Naive thymus-derived CD4-positive, alpha-beta T cell (primary cell): ENCODE measurements at regions not wholly inside any gene's neighbourhood (a gene's known extent, or its start where the extent isn't known, plus 50 kb on each side); places are given as distances from the start of the nearest gene placed in this dataset.

ENCODE experiments used
- ATAC-seq: fragments of 150-1000 bp; cut with Tn5 transposase; 2 replicates; pipeline ENCODE4 v1.10.0; 2021; ENCODE audit warnings: mild to moderate bottlenecking, moderate library complexity
- CTCF ChIA-PET: fragments of 350-600 bp; sonication (Branson Sonifier 250); formaldehyde crosslinking; loops from one replicate; lab custom pipeline; 2021; ENCODE audit warnings: antibody characterized with exemption; lab: Charles Lee
- POLR2A ChIA-PET: fragments of 350-600 bp; sonication (Branson Sonifier 250); formaldehyde crosslinking; loops from one replicate; lab custom pipeline; 2021; ENCODE audit warnings: antibody characterized with exemption, inconsistent platforms; lab: Charles Lee
- DNase-seq, 9 donors: peaks; one replicate each; pipeline versions ENCODE4 v3.0.0 to v3.0.0-alpha.2; 2020 to 2022; ENCODE audit warnings: mixed read lengths in 1 of 9
- H3K27ac ChIP-seq: one replicate; pipeline ENCODE4 v1.7.0; 2013; ENCODE audit warnings: mild to moderate bottlenecking, low read depth, low read length, moderate library complexity
- H3K27me3 ChIP-seq, 2 donors: one replicate each; pipeline ENCODE4 v1.7.0; 2013; ENCODE audit warnings: low read length in 2 of 2, mild to moderate bottlenecking in 2 of 2, moderate library complexity in 2 of 2; ENCODE audit not compliant: control insufficient read depth in 2 of 2, insufficient read depth in 2 of 2
- H3K36me3 ChIP-seq, 3 experiments: 1 replicate in 2 of 3; 2 replicates in 1 of 3; pipeline ENCODE4 v1.7.0; 2013; ENCODE audit warnings: low read length in 3 of 3, mild to moderate bottlenecking in 3 of 3, moderate library complexity in 1 of 3; ENCODE audit not compliant: insufficient read depth in 3 of 3, control insufficient read depth in 2 of 3
- H3K4me1 ChIP-seq, 2 donors: one replicate each; pipeline ENCODE4 v1.7.0; 2013; ENCODE audit warnings: low read length in 2 of 2, mild to moderate bottlenecking in 2 of 2, moderate library complexity in 1 of 2; ENCODE audit not compliant: control insufficient read depth in 2 of 2, insufficient read depth in 2 of 2
- H3K4me3 ChIP-seq: 2 replicates; pipeline ENCODE4 v1.7.0; 2013; ENCODE audit warnings: mild to moderate bottlenecking, low read length
- H3K9me3 ChIP-seq, 3 experiments: 1 replicate in 2 of 3; 2 replicates in 1 of 3; pipeline ENCODE4 v1.7.0; 2013; ENCODE audit warnings: low read length in 3 of 3; ENCODE audit not compliant: control insufficient read depth in 2 of 3
- H3K27ac Mint-ChIP-seq, 9 donors: one replicate each; pipeline ENCODE4 v1.8.0; 2020 to 2022; ENCODE audit warnings: mixed read lengths in 9 of 9, mild to moderate bottlenecking in 8 of 9, moderate library complexity in 5 of 9, inconsistent platforms in 2 of 9
- H3K27me3 Mint-ChIP-seq, 5 donors: one replicate each; pipeline ENCODE4 v1.8.0; 2021 to 2022; ENCODE audit warnings: mixed read lengths in 5 of 5, mild to moderate bottlenecking in 1 of 5
- H3K36me3 Mint-ChIP-seq, 5 donors: one replicate each; pipeline ENCODE4 v1.8.0; 2020 to 2022; ENCODE audit warnings: mixed read lengths in 5 of 5, mild to moderate bottlenecking in 3 of 5, inconsistent platforms in 1 of 5
- H3K4me1 Mint-ChIP-seq, 7 donors: one replicate each; pipeline ENCODE4 v1.8.0; 2020 to 2022; ENCODE audit warnings: mixed read lengths in 7 of 7, mild to moderate bottlenecking in 3 of 7, inconsistent platforms in 1 of 7
- H3K4me3 Mint-ChIP-seq, 10 donors: one replicate each; pipeline ENCODE4 v1.8.0; 2020 to 2022; ENCODE audit warnings: mild to moderate bottlenecking in 10 of 10, mixed read lengths in 10 of 10, moderate library complexity in 6 of 10, inconsistent platforms in 2 of 10
- H3K9me3 Mint-ChIP-seq, 11 donors: one replicate each; pipeline ENCODE4 v1.8.0; 2020 to 2022; ENCODE audit warnings: mixed read lengths in 11 of 11, mild to moderate bottlenecking in 4 of 11, inconsistent platforms in 1 of 11, moderate library complexity in 1 of 11
- intact Hi-C, 2 donors: fragments of 100-400 bp; cut with micrococcal nuclease; formaldehyde crosslinking; loops; one replicate each; pipeline ENCODE4 v1.15.1; 2023

GRCh38 chr18:39274535-39274934, 1708.9 kb upstream of the CELF4 start:
- no peaks in the 10 kb centered on the region for H3K9me3 ChIP-seq
- no peak for ATAC-seq
- Mint-ChIP-seq H3K4me1 (no peaks in the 10 kb centered on the region), H3K9me3 (peaks cover 0 to 19% (median 3%) of the 10 kb centered on the region in 11 donors), H3K27ac (no peak overlapping the region), H3K4me3 (no peak overlapping the region), H3K36me3 (no peaks in the 10 kb centered on the region), H3K27me3 (no peaks in the 10 kb centered on the region)
- no peak overlapping the region for H3K27ac ChIP-seq
- CTCF ChIA-PET = no interaction called here
- no peak overlapping the region for H3K4me3 ChIP-seq
- no peaks in the 10 kb centered on the region for H3K4me1 ChIP-seq
- no peaks in the 10 kb centered on the region for H3K36me3 ChIP-seq
- no peak for DNase-seq
- no peaks in the 10 kb centered on the region for H3K27me3 ChIP-seq
- POLR2A ChIA-PET = no interaction called here
- intact Hi-C loops = no loop called here

- Mint-ChIP-seq H3K4me3 (no peak overlapping the region), H3K36me3 (no peaks in the 10 kb centered on the region), H3K9me3 (peaks cover 0 to 19% (median 3%) of the 10 kb centered on the region in 11 donors), H3K27me3 (no peaks in the 10 kb centered on the region), H3K27ac (no peak overlapping the region), H3K4me1 (no peaks in the 10 kb centered on the region)
- H3K36me3 ChIP-seq = no peaks in the 10 kb centered on the region
- H3K4me1 ChIP-seq = no peaks in the 10 kb centered on the region
- H3K9me3 ChIP-seq = no peaks in the 10 kb centered on the region
- ChIA-PET CTCF (no interaction called here), POLR2A (no interaction called here)
- ATAC-seq (no peak), DNase-seq (no peak)
- H3K4me3 ChIP-seq = no peak overlapping the region
- no peak overlapping the region for H3K27ac ChIP-seq
- intact Hi-C loops = no loop called here
- no peaks in the 10 kb centered on the region for H3K27me3 ChIP-seq
Observed at GRCh38 chr18:39272230-39272629, 1706.6 kb upstream of the CELF4 start.

- no peaks in the 10 kb centered on the region for H3K36me3 Mint-ChIP-seq
- CTCF ChIA-PET = no interaction called here
- no peaks in the 10 kb centered on the region for H3K4me1 Mint-ChIP-seq
- intact Hi-C loops = no loop called here
- no peaks in the 10 kb centered on the region for H3K27me3 Mint-ChIP-seq
- peaks cover 0 to 23% (median 2%) of the 10 kb centered on the region in 11 donors for H3K9me3 Mint-ChIP-seq
- DNase-seq = no peak
- H3K4me3 Mint-ChIP-seq = no peak overlapping the region
- Histone ChIP-seq H3K4me3 (no peak overlapping the region), H3K36me3 (no peaks in the 10 kb centered on the region), H3K27ac (no peak overlapping the region), H3K4me1 (no peaks in the 10 kb centered on the region), H3K9me3 (no peaks in the 10 kb centered on the region), H3K27me3 (no peaks in the 10 kb centered on the region)
- H3K27ac Mint-ChIP-seq = no peak overlapping the region
- ATAC-seq = no peak
- POLR2A ChIA-PET = no interaction called here
Observed at GRCh38 chr18:39271654-39272053, 1706.1 kb upstream of the CELF4 start.

- H3K27ac Mint-ChIP-seq = no peak overlapping the region
- H3K4me3 ChIP-seq = no peak overlapping the region
- intact Hi-C loops = no loop called here
- H3K9me3 Mint-ChIP-seq = peaks cover 0 to 32% (median 5%) of the 10 kb centered on the region in 11 donors
- H3K27me3 ChIP-seq = no peaks in the 10 kb centered on the region
- H3K4me3 Mint-ChIP-seq = no peak overlapping the region
- H3K9me3 ChIP-seq = no peaks in the 10 kb centered on the region
- H3K27me3 Mint-ChIP-seq = no peaks in the 10 kb centered on the region
- H3K36me3 ChIP-seq = no peaks in the 10 kb centered on the region
- H3K36me3 Mint-ChIP-seq = peaks cover 0 to 4% (median 0%) of the 10 kb centered on the region in 5 donors
- H3K4me1 Mint-ChIP-seq = no peaks in the 10 kb centered on the region
- ATAC-seq (no peak), DNase-seq (no peak)
- no peak overlapping the region for H3K27ac ChIP-seq
- no peaks in the 10 kb centered on the region for H3K4me1 ChIP-seq
- CTCF ChIA-PET = no interaction called here
- POLR2A ChIA-PET = interaction anchor here (0.6 kb wide), 1 partner anchor 98 kb away, joined by 3 read pairs; no protein-coding TSS in a partner anchor
Observed at GRCh38 chr18:39260565-39260964, 1695.0 kb upstream of the CELF4 start.

GRCh38 chr18:39259736-39260135, 1694.1 kb upstream of the CELF4 start:
- intact Hi-C loops = no loop called here
- DNase-seq (no peak), ATAC-seq (no peak)
- CTCF ChIA-PET = no interaction called here
- Histone ChIP-seq H3K27ac (no peak overlapping the region), H3K36me3 (no peaks in the 10 kb centered on the region), H3K27me3 (no peaks in the 10 kb centered on the region), H3K4me3 (no peak overlapping the region), H3K4me1 (no peaks in the 10 kb centered on the region), H3K9me3 (no peaks in the 10 kb centered on the region)
- Mint-ChIP-seq H3K27ac (no peak overlapping the region), H3K4me1 (no peaks in the 10 kb centered on the region), H3K27me3 (no peaks in the 10 kb centered on the region), H3K36me3 (peaks cover 0 to 4% (median 0%) of the 10 kb centered on the region in 5 donors), H3K9me3 (peaks cover 0 to 32% (median 5%) of the 10 kb centered on the region in 11 donors), H3K4me3 (no peak overlapping the region)
- POLR2A ChIA-PET = no interaction called here

GRCh38 chr18:39244242-39244641, 1678.6 kb upstream of the CELF4 start:
- POLR2A ChIA-PET = no interaction called here

GRCh38 chr18:39241534-39241933, 1675.9 kb upstream of the CELF4 start:
- Histone ChIP-seq H3K36me3 (no peaks in the 10 kb centered on the region), H3K9me3 (peaks cover 0 to 3% (median 0%) of the 10 kb centered on the region in 3 experiments), H3K4me1 (no peaks in the 10 kb centered on the region), H3K27me3 (no peaks in the 10 kb centered on the region), H3K4me3 (no peak overlapping the region), H3K27ac (no peak overlapping the region)
- Mint-ChIP-seq H3K4me1 (no peaks in the 10 kb centered on the region), H3K4me3 (no peak overlapping the region), H3K9me3 (peaks cover 0 to 9% (median 2%) of the 10 kb centered on the region in 11 donors), H3K27ac (no peak overlapping the region), H3K27me3 (no peaks in the 10 kb centered on the region), H3K36me3 (no peaks in the 10 kb centered on the region)
- ATAC-seq (no peak), DNase-seq (no peak)
- ChIA-PET CTCF (no interaction called here), POLR2A (no interaction called here)
- intact Hi-C loops = no loop called here

More at GRCh38 chr18:39244242-39244641, 1678.6 kb upstream of the CELF4 start:
- Histone ChIP-seq H3K9me3 (peaks cover 0 to 3% (median 0%) of the 10 kb centered on the region in 3 experiments), H3K27ac (no peak overlapping the region), H3K27me3 (no peaks in the 10 kb centered on the region), H3K4me1 (no peaks in the 10 kb centered on the region), H3K36me3 (no peaks in the 10 kb centered on the region), H3K4me3 (no peak overlapping the region)
- CTCF ChIA-PET = no interaction called here
- ATAC-seq (no peak), DNase-seq (no peak)
- Mint-ChIP-seq H3K9me3 (peaks cover 0 to 18% (median 2%) of the 10 kb centered on the region in 11 donors), H3K27ac (no peak overlapping the region), H3K27me3 (no peaks in the 10 kb centered on the region), H3K4me3 (no peak overlapping the region), H3K36me3 (no peaks in the 10 kb centered on the region), H3K4me1 (no peaks in the 10 kb centered on the region)
- intact Hi-C loops = no loop called here
